Glomerular visceral epithelial cell (primary cell): ENCODE measurements at regions not wholly inside any gene's neighbourhood (a gene's known extent, or its start where the extent isn't known, plus 50 kb on each side); places are given as distances from the start of the nearest gene placed in this dataset.

Experiments
- DNase-seq: peaks from one replicate; pipeline ENCODE4 v3.0.0-alpha.2; 2016; ENCODE audit errors: extremely low spot score

- no peak for DNase-seq
Measured at GRCh38 chr2:8159966-8160603, 521.8 kb upstream of the ID2 start.

GRCh38 chr2:8160959-8161358 lies 520.9 kb upstream of the ID2 start:
- DNase-seq = no peak

GRCh38 chr2:8162552-8162951 lies 519.3 kb upstream of the ID2 start:
- DNase-seq = no peak

- no peak for DNase-seq
Measured at GRCh38 chr2:8165550-8165949, 516.3 kb upstream of the ID2 start.

- no peak for DNase-seq
Measured at GRCh38 chr2:8168022-8168717, 513.7 kb upstream of the ID2 start.

GRCh38 chr2:8168876-8169424 lies 512.9 kb upstream of the ID2 start:
- DNase-seq = no peak

GRCh38 chr2:8169443-8169842 lies 512.4 kb upstream of the ID2 start:
- DNase-seq = no peak

GRCh38 chr2:8170552-8171327 lies 511.1 kb upstream of the ID2 start:
- DNase-seq = no peak

- DNase-seq = peak; percentile 37
Measured at GRCh38 chr2:8171608-8172007, 510.2 kb upstream of the ID2 start.

- DNase-seq = no peak
Measured at GRCh38 chr2:8172661-8173060, 509.2 kb upstream of the ID2 start.

- DNase-seq = peak; percentile 87
Measured at GRCh38 chr2:8174641-8175257, 507.1 kb upstream of the ID2 start.

- DNase-seq = no peak
Measured at GRCh38 chr2:8176887-8177286, 505.0 kb upstream of the ID2 start.

- no peak for DNase-seq
Measured at GRCh38 chr2:8177566-8177965, 504.3 kb upstream of the ID2 start.

- no peak for DNase-seq
Measured at GRCh38 chr2:8178911-8179310, 502.9 kb upstream of the ID2 start.

GRCh38 chr2:8189316-8189715 lies 492.5 kb upstream of the ID2 start:
- DNase-seq = no peak

- DNase-seq = no peak
Measured at GRCh38 chr2:8190279-8190678, 491.6 kb upstream of the ID2 start.

- no peak for DNase-seq
Measured at GRCh38 chr2:8191427-8191826, 490.4 kb upstream of the ID2 start.

- no peak for DNase-seq
Measured at GRCh38 chr2:8193146-8193545, 488.7 kb upstream of the ID2 start.

GRCh38 chr2:8193686-8194615 lies 487.9 kb upstream of the ID2 start:
- DNase-seq = no peak

GRCh38 chr2:8195784-8196183 lies 486.1 kb upstream of the ID2 start:
- DNase-seq = no peak

- DNase-seq = no peak
Measured at GRCh38 chr2:8196316-8196715, 485.5 kb upstream of the ID2 start.
